CD14-positive monocyte (primary cell): ENCODE measurements at regions not wholly inside any gene's neighbourhood (a gene's known extent, or its start where the extent isn't known, plus 50 kb on each side); places are given as distances from the start of the nearest gene placed in this dataset.

Experiments
- DNase-seq, 3 donors: peaks; one replicate each; pipeline ENCODE4 v3.0.0-alpha.2; 2011 to 2022
- H2AFZ ChIP-seq: 2 replicates; pipeline ENCODE4 v1.6.0; 2012; ENCODE audit warnings: mild to moderate bottlenecking, low read depth, low read length, inconsistent platforms; ENCODE audit not compliant: insufficient read depth, poor library complexity, severe bottlenecking
- H3K27ac ChIP-seq, 2 donors: 1 replicate in 1 of 2; 2 replicates in 1 of 2; pipeline ENCODE4 v1.5.1; 2012 to 2013; ENCODE audit warnings: low read length in 2 of 2, control low read depth in 1 of 2, inconsistent platforms in 1 of 2, low read depth in 1 of 2, mild to moderate bottlenecking in 1 of 2
- H3K27me3 ChIP-seq, 2 donors: one replicate each; pipeline versions ENCODE4 v1.6.0 to v1.6.1; 2011 to 2013; ENCODE audit warnings: low read length in 2 of 2; ENCODE audit not compliant: control insufficient read depth in 2 of 2, insufficient read depth in 2 of 2
- H3K36me3 ChIP-seq, 2 donors: replicated peaks in 1 of 2; 1 replicate in 1 of 2; 2 replicates in 1 of 2; pipeline versions ENCODE4 v1.5.1 to v1.6.1; 2012 to 2013; ENCODE audit warnings: low read length in 2 of 2, control low read depth in 1 of 2, inconsistent platforms in 1 of 2, mild to moderate bottlenecking in 1 of 2; ENCODE audit not compliant: insufficient read depth in 2 of 2, control insufficient read depth in 1 of 2
- H3K4me1 ChIP-seq, 2 donors: 1 replicate in 1 of 2; 2 replicates in 1 of 2; pipeline versions ENCODE4 v1.5.1 to v1.6.1; 2012 to 2013; ENCODE audit warnings: low read length in 2 of 2, control low read depth in 1 of 2, inconsistent platforms in 1 of 2, mild to moderate bottlenecking in 1 of 2, moderate library complexity in 1 of 2; ENCODE audit not compliant: insufficient read depth in 2 of 2, control insufficient read depth in 1 of 2
- H3K4me2 ChIP-seq: replicated peaks from 2 replicates; pipeline ENCODE3; 2012; ENCODE audit warnings: low read length, moderate library complexity, mild to moderate bottlenecking; ENCODE audit not compliant: poor library complexity, severe bottlenecking; ENCODE audit errors: extremely low read depth
- H3K4me3 ChIP-seq, 3 experiments: fragments of 200-600 bp in 1 of 3; sonication (generic) in 1 of 3; replicated peaks in 1 of 3; 1 replicate in 2 of 3; 2 replicates in 1 of 3; pipeline ENCODE4 v1.5.1; 2011 to 2013; ENCODE audit warnings: low read length in 3 of 3, mild to moderate bottlenecking in 3 of 3, control low read depth in 2 of 3, low read depth in 2 of 3, inconsistent platforms in 1 of 3, moderate library complexity in 1 of 3
- H3K79me2 ChIP-seq: 2 replicates; pipeline ENCODE4 v1.6.0; 2012; ENCODE audit warnings: mild to moderate bottlenecking, control low read depth, inconsistent platforms, low read length, moderate library complexity; ENCODE audit not compliant: insufficient read depth
- H3K9ac ChIP-seq: 2 replicates; pipeline ENCODE4 v1.6.0; 2017; ENCODE audit warnings: low read length, mild to moderate bottlenecking; ENCODE audit not compliant: insufficient read depth, poor library complexity, severe bottlenecking
- H3K9me3 ChIP-seq, 2 donors: replicated peaks in 1 of 2; 1 replicate in 1 of 2; 2 replicates in 1 of 2; pipeline versions ENCODE4 v1.5.1 to v1.6.1; 2012 to 2013; ENCODE audit warnings: low read length in 2 of 2, control low read depth in 1 of 2; ENCODE audit not compliant: control insufficient read depth in 1 of 2, insufficient read depth in 1 of 2
- H4K20me1 ChIP-seq: 2 replicates; pipeline ENCODE4 v1.6.0; 2012; ENCODE audit warnings: mild to moderate bottlenecking, low read length, control low read depth, moderate library complexity; ENCODE audit not compliant: insufficient read depth
- H3K27ac Mint-ChIP-seq, 7 donors: one replicate each; pipeline ENCODE4 v1.8.0; 2020; ENCODE audit warnings: mild to moderate bottlenecking in 7 of 7, mixed read lengths in 7 of 7, moderate library complexity in 6 of 7, inconsistent platforms in 2 of 7
- H3K27me3 Mint-ChIP-seq, 3 donors: one replicate each; pipeline ENCODE4 v1.8.0; 2021 to 2022; ENCODE audit warnings: low read depth in 3 of 3, mild to moderate bottlenecking in 3 of 3, mixed read lengths in 3 of 3, moderate library complexity in 3 of 3, inconsistent platforms in 1 of 3
- H3K36me3 Mint-ChIP-seq, 2 donors: one replicate each; pipeline ENCODE4 v1.8.0; 2020; ENCODE audit warnings: mixed read lengths in 2 of 2, inconsistent platforms in 1 of 2, mild to moderate bottlenecking in 1 of 2
- H3K4me1 Mint-ChIP-seq: one replicate; pipeline ENCODE4 v1.8.0; 2020; ENCODE audit warnings: mild to moderate bottlenecking, mixed read lengths
- H3K4me3 Mint-ChIP-seq, 2 donors: one replicate each; pipeline ENCODE4 v1.8.0; 2020; ENCODE audit warnings: mild to moderate bottlenecking in 2 of 2, mixed read lengths in 2 of 2, moderate library complexity in 1 of 2
- H3K9me3 Mint-ChIP-seq, 7 donors: one replicate each; pipeline ENCODE4 v1.8.0; 2020 to 2022; ENCODE audit warnings: mixed read lengths in 7 of 7, mild to moderate bottlenecking in 6 of 7, moderate library complexity in 6 of 7, inconsistent platforms in 2 of 7
- WGBS: methylation state at CpG from one replicate; pipeline ENCODE4 v1.1.5; 2013; ENCODE audit warnings: missing lambda C conversion rate; ENCODE audit not compliant: insufficient coverage; 5-methylcytosine and 5-hydroxymethylcytosine counted together
- intact Hi-C, 2 donors: fragments of 100-400 bp; cut with micrococcal nuclease; formaldehyde crosslinking; loops; one replicate each; pipeline versions ENCODE4 v1.15.0 to v1.15.1; 2023
- TF ChIP-seq, protein P1 (sequence below): fragments of 200-600 bp; IDR thresholded peaks from one replicate; pipeline ENCODE4 v1.8.0; 2022; ENCODE audit warnings: antibody characterized with exemption, mild to moderate bottlenecking

GRCh38 chr4:20570981-20571715, 129.1 kb upstream of the PACRGL start:
- no peak for DNase-seq
- peaks cover under 1 to 4% (median 2%) of the 10 kb centered on the region in 3 donors for H3K27me3 Mint-ChIP-seq
- H3K4me1 ChIP-seq = no peaks in the 10 kb centered on the region
- TF ChIP-seq, protein P1, sequence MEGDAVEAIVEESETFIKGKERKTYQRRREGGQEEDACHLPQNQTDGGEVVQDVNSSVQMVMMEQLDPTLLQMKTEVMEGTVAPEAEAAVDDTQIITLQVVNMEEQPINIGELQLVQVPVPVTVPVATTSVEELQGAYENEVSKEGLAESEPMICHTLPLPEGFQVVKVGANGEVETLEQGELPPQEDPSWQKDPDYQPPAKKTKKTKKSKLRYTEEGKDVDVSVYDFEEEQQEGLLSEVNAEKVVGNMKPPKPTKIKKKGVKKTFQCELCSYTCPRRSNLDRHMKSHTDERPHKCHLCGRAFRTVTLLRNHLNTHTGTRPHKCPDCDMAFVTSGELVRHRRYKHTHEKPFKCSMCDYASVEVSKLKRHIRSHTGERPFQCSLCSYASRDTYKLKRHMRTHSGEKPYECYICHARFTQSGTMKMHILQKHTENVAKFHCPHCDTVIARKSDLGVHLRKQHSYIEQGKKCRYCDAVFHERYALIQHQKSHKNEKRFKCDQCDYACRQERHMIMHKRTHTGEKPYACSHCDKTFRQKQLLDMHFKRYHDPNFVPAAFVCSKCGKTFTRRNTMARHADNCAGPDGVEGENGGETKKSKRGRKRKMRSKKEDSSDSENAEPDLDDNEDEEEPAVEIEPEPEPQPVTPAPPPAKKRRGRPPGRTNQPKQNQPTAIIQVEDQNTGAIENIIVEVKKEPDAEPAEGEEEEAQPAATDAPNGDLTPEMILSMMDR = no peak
- no peak overlapping the region for H3K4me2 ChIP-seq
- no CpG with 5 or more reads among the region's 2 CpGs for WGBS
- no peaks in the 10 kb centered on the region for H3K36me3 ChIP-seq
- H3K27ac ChIP-seq = no peak overlapping the region
- no peak overlapping the region for H2AFZ ChIP-seq
- no peaks in the 10 kb centered on the region for H3K9me3 ChIP-seq
- H3K4me3 Mint-ChIP-seq = no peak overlapping the region
- no peaks in the 10 kb centered on the region for H3K4me1 Mint-ChIP-seq
- no peak overlapping the region for H3K4me3 ChIP-seq
- peaks cover 0 to 2% (median 0%) of the 10 kb centered on the region in 7 donors for H3K9me3 Mint-ChIP-seq
- H3K27me3 ChIP-seq = no peaks in the 10 kb centered on the region
- H3K27ac Mint-ChIP-seq = no peak overlapping the region
- intact Hi-C loops = no loop called here
- no peaks in the 10 kb centered on the region for H4K20me1 ChIP-seq
- H3K36me3 Mint-ChIP-seq = no peaks in the 10 kb centered on the region
- H3K79me2 ChIP-seq = no peaks in the 10 kb centered on the region
- no peak overlapping the region for H3K9ac ChIP-seq

DNA sequence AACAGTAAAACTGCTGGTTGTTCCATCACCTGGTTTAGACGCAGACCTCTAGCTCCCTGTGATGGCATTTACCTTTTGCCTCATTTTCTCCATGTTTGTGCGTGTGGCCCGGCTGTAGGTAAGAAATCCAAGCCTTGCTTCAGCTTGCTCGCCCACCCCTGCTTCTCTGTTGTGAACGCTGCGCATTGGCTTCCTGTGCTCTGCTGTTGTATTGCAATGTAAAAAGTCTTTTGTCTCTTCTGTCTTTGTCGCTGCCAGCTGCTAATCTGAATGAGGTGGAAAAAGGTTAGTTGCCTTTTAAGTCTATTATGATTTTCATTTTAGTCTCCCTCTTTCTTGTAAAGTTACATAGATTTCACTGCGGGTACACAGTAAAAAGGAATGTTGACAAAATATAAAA, 127.3 kb upstream of the PACRGL start:
- no peaks in the 10 kb centered on the region for H3K79me2 ChIP-seq
- no peak overlapping the region for H3K4me3 ChIP-seq
- Mint-ChIP-seq H3K4me3 (no peak overlapping the region), H3K36me3 (no peaks in the 10 kb centered on the region), H3K27ac (no peak overlapping the region), H3K27me3 (peaks cover 2 to 4% (median 2%) of the 10 kb centered on the region in 3 donors), H3K9me3 (peaks cover 0 to 2% (median 0%) of the 10 kb centered on the region in 7 donors), H3K4me1 (no peaks in the 10 kb centered on the region)
- H3K4me2 ChIP-seq = no peak overlapping the region
- intact Hi-C loops = no loop called here
- no peak overlapping the region for H3K27ac ChIP-seq
- no peaks in the 10 kb centered on the region for H3K9me3 ChIP-seq
- H3K27me3 ChIP-seq = no peaks in the 10 kb centered on the region
- H4K20me1 ChIP-seq = no peaks in the 10 kb centered on the region
- H3K9ac ChIP-seq = no peak overlapping the region
- no peaks in the 10 kb centered on the region for H3K36me3 ChIP-seq
- no peaks in the 10 kb centered on the region for H3K4me1 ChIP-seq
- DNase-seq = no peak
- WGBS = 87% methylated on average over 3 of the region's 8 CpGs
- TF ChIP-seq, protein P1 = no peak
- H2AFZ ChIP-seq = no peak overlapping the region
